HG02852 (cell line): ENCODE measurements at regions not wholly inside any gene's neighbourhood (a gene's known extent, or its start where the extent isn't known, plus 50 kb on each side); places are given as distances from the start of the nearest gene placed in this dataset.

ENCODE experiments used
- ATAC-seq: cut with Tn5 transposase; IDR thresholded peaks from one replicate; pipeline ENCODE4 v1.9.1; 2021; ENCODE audit warnings: mild to moderate bottlenecking, moderate library complexity; ENCODE audit not compliant: unreplicated experiment

GRCh38 chr4:43763029-43763610 is 685.5 kb downstream of the KCTD8 start:
- ATAC-seq = peak; percentile 63

GRCh38 chr4:43765514-43765913 is 683.1 kb downstream of the KCTD8 start:
- ATAC-seq = no peak

- peak; percentile 43 for ATAC-seq
These were observed 682.0 kb downstream of the KCTD8 start for GRCh38 chr4:43766648-43767047.

GRCh38 chr4:43776371-43776770 is 672.2 kb downstream of the KCTD8 start:
- ATAC-seq = no peak

- ATAC-seq = peak; percentile 70
These were observed 670.3 kb downstream of the KCTD8 start for GRCh38 chr4:43778187-43778915.

- no peak for ATAC-seq
These were observed 667.5 kb downstream of the KCTD8 start for GRCh38 chr4:43781125-43781524.

GRCh38 chr4:43782391-43782790 is 666.2 kb downstream of the KCTD8 start:
- ATAC-seq = no peak

GRCh38 chr4:43816116-43816515 is 632.5 kb downstream of the KCTD8 start:
- ATAC-seq = no peak

- ATAC-seq = no peak
These were observed 626.0 kb downstream of the KCTD8 start for GRCh38 chr4:43822621-43823020.

GRCh38 chr4:43835869-43836268 is 612.7 kb downstream of the KCTD8 start:
- ATAC-seq = no peak

GRCh38 chr4:43837171-43837570 is 611.4 kb downstream of the KCTD8 start:
- ATAC-seq = no peak

- no peak for ATAC-seq
These were observed 611.0 kb downstream of the KCTD8 start for GRCh38 chr4:43837604-43838003.

GRCh38 chr4:43842594-43842993 is 606.0 kb downstream of the KCTD8 start:
- no peak for ATAC-seq

GRCh38 chr4:43843501-43843900 is 605.1 kb downstream of the KCTD8 start:
- ATAC-seq = no peak

- no peak for ATAC-seq
These were observed 602.5 kb downstream of the KCTD8 start for GRCh38 chr4:43846111-43846587.

- no peak for ATAC-seq
These were observed 594.9 kb downstream of the KCTD8 start for GRCh38 chr4:43853565-43854264.

- ATAC-seq = no peak
These were observed 593.3 kb downstream of the KCTD8 start for GRCh38 chr4:43855283-43855682.

GRCh38 chr4:43864616-43865146 is 583.9 kb downstream of the KCTD8 start:
- no peak for ATAC-seq

GRCh38 chr4:43867908-43868307 is 580.7 kb downstream of the KCTD8 start:
- ATAC-seq = no peak

- ATAC-seq = no peak
These were observed 573.0 kb downstream of the KCTD8 start for GRCh38 chr4:43875655-43876054.

GRCh38 chr4:43882470-43882869 is 566.1 kb downstream of the KCTD8 start:
- no peak for ATAC-seq

- no peak for ATAC-seq
These were observed 562.4 kb downstream of the KCTD8 start for GRCh38 chr4:43886196-43886595.
